Ascending aorta (tissue), 2 donors: ENCODE measurements at regions not wholly inside any gene's neighbourhood (a gene's known extent, or its start where the extent isn't known, plus 50 kb on each side); places are given as distances from the start of the nearest gene placed in this dataset.

Source experiments
- DNase-seq, 2 donors: peaks; one replicate each; pipeline ENCODE4 v3.0.0-alpha.2; 2019; ENCODE audit warnings: low spot score in 2 of 2
- H3K27ac ChIP-seq, 2 donors: fragments of 200-600 bp; sonication (generic); one replicate each; pipeline ENCODE4 v1.5.1; 2016 to 2017; ENCODE audit warnings: mild to moderate bottlenecking in 1 of 2
- H3K27me3 ChIP-seq: fragments of 200-600 bp; sonication (generic); one replicate; pipeline ENCODE4 v1.5.1; 2017
- H3K36me3 ChIP-seq, 2 donors: fragments of 200-600 bp; sonication (generic); one replicate each; pipeline ENCODE4 v1.5.1; 2016
- H3K4me1 ChIP-seq, 2 donors: fragments of 200-600 bp; sonication (generic); one replicate each; pipeline ENCODE4 v1.5.1; 2016 to 2017; ENCODE audit warnings: mild to moderate bottlenecking in 1 of 2
- H3K4me3 ChIP-seq, 2 donors: fragments of 200-600 bp; sonication (generic); one replicate each; pipeline ENCODE4 v1.5.1; 2016 to 2017; ENCODE audit warnings: mild to moderate bottlenecking in 1 of 2
- H3K9me3 ChIP-seq, 2 donors: fragments of 200-600 bp; sonication (generic); one replicate each; pipeline ENCODE4 v1.5.1; 2016
- intact Hi-C: fragments of 100-400 bp; cut with DNase I; formaldehyde crosslinking; loops from one replicate; pipeline ENCODE4 v1.15.1; 2023
- TF ChIP-seq, protein P1 (sequence below), 3 experiments: fragments of 200-600 bp in 2 of 3; fragments of 450-650 bp in 1 of 3; sonication (generic) in 2 of 3; IDR thresholded peaks; one replicate each; pipeline ENCODE4 v1.5.1; 2016 to 2019; ENCODE audit warnings: antibody characterized with exemption in 3 of 3, mild to moderate bottlenecking in 1 of 3, moderate library complexity in 1 of 3

DNA sequence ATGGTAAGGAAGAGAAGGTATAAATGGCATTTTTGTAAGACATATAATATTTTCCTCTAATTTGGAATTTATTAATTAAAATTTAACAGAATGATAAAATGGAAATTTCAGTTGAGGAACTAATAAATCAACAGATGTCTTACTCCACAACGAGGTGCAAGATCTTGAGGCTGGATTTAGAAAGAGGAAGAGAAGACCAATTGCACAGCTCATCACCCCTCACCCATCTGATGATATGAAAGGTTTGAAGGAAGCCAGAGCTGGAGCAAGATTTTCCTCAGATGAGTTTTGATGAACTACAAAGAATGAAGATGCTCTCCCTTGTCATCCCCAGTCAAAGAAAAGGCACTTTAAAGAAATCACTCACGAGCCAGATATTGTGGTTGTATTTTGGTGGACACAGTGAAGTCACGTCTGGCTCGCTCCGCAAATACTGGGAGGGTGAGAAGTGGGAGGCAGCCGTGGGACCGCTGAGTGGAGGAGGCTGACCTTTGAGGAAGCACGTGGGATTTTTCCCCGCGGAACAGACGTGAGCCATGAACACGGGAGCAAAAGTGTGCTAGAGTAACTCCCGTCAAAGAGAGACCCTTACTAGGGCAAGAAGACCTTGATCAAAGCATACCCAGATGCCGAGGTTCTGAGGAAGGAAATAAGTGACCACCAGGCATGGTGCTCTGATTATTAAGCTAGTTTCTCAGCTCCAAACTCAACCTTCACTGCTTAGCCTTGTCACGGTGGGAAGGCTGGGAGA, 511.4 kb downstream of the RNF144A start:
- TF ChIP-seq, protein P1, sequence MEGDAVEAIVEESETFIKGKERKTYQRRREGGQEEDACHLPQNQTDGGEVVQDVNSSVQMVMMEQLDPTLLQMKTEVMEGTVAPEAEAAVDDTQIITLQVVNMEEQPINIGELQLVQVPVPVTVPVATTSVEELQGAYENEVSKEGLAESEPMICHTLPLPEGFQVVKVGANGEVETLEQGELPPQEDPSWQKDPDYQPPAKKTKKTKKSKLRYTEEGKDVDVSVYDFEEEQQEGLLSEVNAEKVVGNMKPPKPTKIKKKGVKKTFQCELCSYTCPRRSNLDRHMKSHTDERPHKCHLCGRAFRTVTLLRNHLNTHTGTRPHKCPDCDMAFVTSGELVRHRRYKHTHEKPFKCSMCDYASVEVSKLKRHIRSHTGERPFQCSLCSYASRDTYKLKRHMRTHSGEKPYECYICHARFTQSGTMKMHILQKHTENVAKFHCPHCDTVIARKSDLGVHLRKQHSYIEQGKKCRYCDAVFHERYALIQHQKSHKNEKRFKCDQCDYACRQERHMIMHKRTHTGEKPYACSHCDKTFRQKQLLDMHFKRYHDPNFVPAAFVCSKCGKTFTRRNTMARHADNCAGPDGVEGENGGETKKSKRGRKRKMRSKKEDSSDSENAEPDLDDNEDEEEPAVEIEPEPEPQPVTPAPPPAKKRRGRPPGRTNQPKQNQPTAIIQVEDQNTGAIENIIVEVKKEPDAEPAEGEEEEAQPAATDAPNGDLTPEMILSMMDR (IDR thresholded peaks at IDR 0.05), result no peak
- Histone ChIP-seq H3K4me1 (peaks cover 0 to 2% of the 10 kb centered on the region in 2 donors), H3K27me3 (no peaks in the 10 kb centered on the region), H3K9me3 (peaks cover 0 to 8% of the 10 kb centered on the region in 2 donors), H3K4me3 (no peak overlapping the region), H3K27ac (no peak overlapping the region), H3K36me3 (no peaks in the 10 kb centered on the region)
- intact Hi-C loops, result loop anchor here (2.0 kb wide), 1 partner anchor 1334 kb away; no protein-coding TSS in a partner anchor
- DNase-seq, result no peak

DNA sequence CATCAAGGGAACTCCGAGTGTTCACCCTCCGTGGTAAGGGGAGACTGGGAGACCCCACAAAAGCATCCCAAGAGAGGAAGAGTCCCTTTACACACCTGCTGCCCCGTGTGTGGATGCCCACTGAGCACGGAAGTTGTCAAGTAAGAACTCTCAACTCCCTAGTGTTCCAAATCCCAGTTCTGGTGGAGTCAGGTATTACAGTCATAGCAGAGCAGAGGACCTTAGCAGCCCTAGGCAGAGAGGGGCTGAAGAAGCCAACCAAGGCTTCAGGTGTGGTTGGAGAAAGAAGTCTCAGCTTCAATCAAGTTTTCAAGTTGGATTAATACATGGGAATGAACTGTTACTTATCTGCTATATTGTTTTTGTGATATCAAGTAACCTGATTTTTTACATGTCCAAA, 512.5 kb downstream of the RNF144A start:
- Histone ChIP-seq H3K9me3 (peaks cover 0 to 10% of the 10 kb centered on the region in 2 donors), H3K27ac (no peak overlapping the region), H3K27me3 (no peaks in the 10 kb centered on the region), H3K36me3 (no peaks in the 10 kb centered on the region), H3K4me1 (peaks cover 0 to 2% of the 10 kb centered on the region in 2 donors), H3K4me3 (no peak overlapping the region)
- intact Hi-C loops, result loop anchor here (2.0 kb wide), 1 partner anchor 1333 kb away; no protein-coding TSS in a partner anchor
- TF ChIP-seq, protein P1 (IDR thresholded peaks at IDR 0.05), result no peak
- no peak for DNase-seq

DNA sequence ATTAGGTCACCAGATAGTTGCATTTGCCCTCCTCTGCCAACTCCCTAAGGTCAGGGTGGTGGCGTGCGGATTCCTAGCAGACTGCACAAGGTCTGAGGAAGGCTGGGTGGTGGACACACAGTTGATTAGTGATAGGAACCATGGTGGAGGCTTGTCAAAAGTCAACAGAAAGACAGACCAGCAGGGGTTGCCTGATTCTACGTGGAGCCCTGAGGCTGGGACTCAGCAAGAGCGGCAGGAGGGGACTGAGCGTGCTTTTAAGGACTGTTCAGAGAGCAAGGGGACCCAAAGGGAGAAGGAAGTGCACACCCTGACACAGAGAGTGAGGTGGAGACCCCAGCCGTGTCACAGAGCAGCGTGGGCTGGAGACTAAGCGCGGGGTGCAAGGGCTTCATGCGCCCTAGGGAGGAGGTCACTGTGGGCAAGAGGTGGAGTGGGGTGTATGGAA, 513.2 kb downstream of the RNF144A start:
- TF ChIP-seq, protein P1 (IDR thresholded peaks at IDR 0.05), result no peak
- H3K9me3 ChIP-seq, result peaks cover 0 to 10% of the 10 kb centered on the region in 2 donors
- H3K4me3 ChIP-seq, result peak overlapping the region in 1 of 2 donors; percentile 38
- H3K27ac ChIP-seq, result no peak overlapping the region
- peaks cover 0 to 2% of the 10 kb centered on the region in 2 donors for H3K4me1 ChIP-seq
- H3K27me3 ChIP-seq, result no peaks in the 10 kb centered on the region
- intact Hi-C loops, result no loop called here
- H3K36me3 ChIP-seq, result no peaks in the 10 kb centered on the region
- DNase-seq, result no peak

DNA sequence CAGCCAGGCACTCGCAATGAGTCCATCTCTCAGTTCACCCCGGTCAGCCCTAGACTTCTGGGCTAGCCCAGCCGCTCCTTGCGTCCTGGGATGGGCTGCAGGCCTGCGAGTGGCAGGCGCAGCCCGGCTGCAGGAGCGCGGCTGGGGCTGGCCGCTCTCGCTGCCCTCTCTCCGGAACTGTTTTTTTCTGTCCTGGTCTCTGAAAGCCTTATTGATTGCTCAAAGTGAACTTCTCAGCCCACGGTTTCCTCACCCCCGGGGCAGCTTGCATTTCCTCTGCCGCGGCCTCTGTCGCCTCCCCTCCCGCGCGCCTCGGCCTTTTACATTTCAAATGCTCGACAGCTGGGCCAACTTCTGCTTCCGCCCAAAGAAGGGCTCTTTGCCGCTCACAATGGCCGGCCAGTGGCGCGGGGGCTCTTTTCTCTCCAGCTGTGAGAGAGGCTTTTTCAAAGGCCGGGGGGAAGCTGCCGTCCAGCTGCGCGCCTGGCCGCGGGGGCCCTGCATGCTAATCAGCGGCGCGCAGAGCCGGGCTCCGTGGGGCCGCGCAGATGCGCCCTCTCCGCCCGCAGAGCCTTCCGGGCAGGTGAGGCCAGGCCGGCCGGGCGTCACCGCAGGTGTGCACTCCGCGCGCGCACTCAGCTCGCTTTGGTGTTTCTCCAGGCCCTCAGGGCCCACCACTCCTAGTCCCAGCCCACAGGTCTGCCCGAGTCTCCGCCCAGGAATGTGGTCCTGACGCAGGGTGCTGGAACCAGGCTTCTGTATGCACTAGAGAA, 513.8 kb downstream of the RNF144A start:
- no peak overlapping the region for H3K27ac ChIP-seq
- no peaks in the 10 kb centered on the region for H3K36me3 ChIP-seq
- H3K4me1 ChIP-seq, result peaks cover 0 to 2% of the 10 kb centered on the region in 2 donors
- intact Hi-C loops, result no loop called here
- peak overlapping the region; percentile 31 to 38 for H3K4me3 ChIP-seq
- H3K27me3 ChIP-seq, result no peaks in the 10 kb centered on the region
- DNase-seq, result no peak
- TF ChIP-seq, protein P1 (IDR thresholded peaks at IDR 0.05), result no peak
- peaks cover 0 to 10% of the 10 kb centered on the region in 2 donors for H3K9me3 ChIP-seq

DNA sequence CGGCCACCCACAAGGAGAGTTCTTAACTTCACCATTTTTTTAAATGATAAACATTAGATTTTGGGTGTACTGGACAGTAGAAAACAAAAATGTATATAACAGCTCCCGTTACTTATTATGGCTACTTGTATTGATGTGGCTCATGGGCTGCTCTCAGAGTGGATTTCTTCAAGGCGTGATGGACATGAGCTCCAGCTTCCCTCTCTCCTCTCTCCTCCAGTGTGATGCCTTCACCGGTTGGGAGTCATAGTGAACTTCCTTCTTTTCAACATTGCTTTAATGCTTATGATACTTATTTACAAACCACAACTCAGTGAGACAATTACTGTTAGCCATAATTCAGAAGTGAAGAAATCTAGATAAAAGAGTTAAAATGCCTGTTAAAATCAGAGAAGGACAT, 515.2 kb downstream of the RNF144A start:
- Histone ChIP-seq H3K9me3 (peaks cover 0 to 10% of the 10 kb centered on the region in 2 donors), H3K27ac (no peak overlapping the region), H3K4me1 (no peaks in the 10 kb centered on the region), H3K36me3 (no peaks in the 10 kb centered on the region), H3K4me3 (no peak overlapping the region), H3K27me3 (no peaks in the 10 kb centered on the region)
- no peak for DNase-seq
- intact Hi-C loops, result no loop called here
- TF ChIP-seq, protein P1 (IDR thresholded peaks at IDR 0.05), result no peak
